ENCODE measurements at regions not wholly inside any gene's neighbourhood (a gene's known extent, or its start where the extent isn't known, plus 50 kb on each side); places are given as distances from the start of the nearest gene placed in this dataset.
A peak's percentile ranks its signal among the peaks of the same experiment; 100 is the strongest.
"Not testable (repeated sequence)": the region's sequence is repeated elsewhere in the genome, so short reads cannot be mapped to it uniquely, and the experiment has no call there.

- H3K9me3 Mint-ChIP-seq = peaks cover 4 to 7% of the 10 kb centered on the region in 2 donors
- ATAC-seq (no peak), DNase-seq (no peak)
- no peak overlapping the region for H3K4me3 Mint-ChIP-seq
- H3K27ac Mint-ChIP-seq = no peak overlapping the region
- H3K27me3 Mint-ChIP-seq = peaks cover 23% of the 10 kb centered on the region
- no peaks in the 10 kb centered on the region for H3K4me1 Mint-ChIP-seq
Observed at GRCh38 chr16:87108278-87108677, 208.9 kb downstream of the C16orf95 start.

GRCh38 chr16:87108941-87109340, 208.3 kb downstream of the C16orf95 start:
- Mint-ChIP-seq H3K9me3 (peaks cover 4 to 7% of the 10 kb centered on the region in 2 donors), H3K4me1 (no peaks in the 10 kb centered on the region), H3K4me3 (no peak overlapping the region), H3K27me3 (peaks cover 23% of the 10 kb centered on the region), H3K27ac (no peak overlapping the region)
- DNase-seq (no peak), ATAC-seq (no peak)

- no peaks in the 10 kb centered on the region for H3K9me3 Mint-ChIP-seq
Observed at GRCh38 chr16:87114832-87115231, 202.4 kb downstream of the C16orf95 start.

GRCh38 chr16:87115646-87116045, 201.5 kb downstream of the C16orf95 start:
- Mint-ChIP-seq H3K27ac (no peak overlapping the region), H3K9me3 (no peaks in the 10 kb centered on the region), H3K4me3 (no peak overlapping the region), H3K4me1 (no peaks in the 10 kb centered on the region), H3K27me3 (peaks cover 9% of the 10 kb centered on the region)
- ATAC-seq = no peak
- no peak for DNase-seq

More at GRCh38 chr16:87114832-87115231, 202.4 kb downstream of the C16orf95 start:
- no peak for ATAC-seq
- Mint-ChIP-seq H3K4me3 (no peak overlapping the region), H3K27me3 (peaks cover 9% of the 10 kb centered on the region), H3K4me1 (no peaks in the 10 kb centered on the region), H3K27ac (no peak overlapping the region)
- DNase-seq = no peak

GRCh38 chr16:87117936-87118335, 199.3 kb downstream of the C16orf95 start:
- H3K27me3 Mint-ChIP-seq = peaks cover 9% of the 10 kb centered on the region
- no peaks in the 10 kb centered on the region for H3K4me1 Mint-ChIP-seq
- H3K9me3 Mint-ChIP-seq = no peaks in the 10 kb centered on the region
- H3K4me3 Mint-ChIP-seq = no peak overlapping the region
- DNase-seq (no peak), ATAC-seq (no peak)
- no peak overlapping the region for H3K27ac Mint-ChIP-seq

GRCh38 chr16:87119168-87119567, 198.0 kb downstream of the C16orf95 start:
- no peaks in the 10 kb centered on the region for H3K4me1 Mint-ChIP-seq
- ATAC-seq (no peak), DNase-seq (no peak)
- H3K9me3 Mint-ChIP-seq = no peaks in the 10 kb centered on the region
- no peak overlapping the region for H3K27ac Mint-ChIP-seq
- H3K4me3 Mint-ChIP-seq = no peak overlapping the region
- H3K27me3 Mint-ChIP-seq = peaks cover 9% of the 10 kb centered on the region

- no peaks in the 10 kb centered on the region for H3K9me3 Mint-ChIP-seq
- no peaks in the 10 kb centered on the region for H3K4me1 Mint-ChIP-seq
- H3K27ac Mint-ChIP-seq = no peak overlapping the region
- peaks cover 9% of the 10 kb centered on the region for H3K27me3 Mint-ChIP-seq
- DNase-seq (no peak), ATAC-seq (no peak)
- H3K4me3 Mint-ChIP-seq = no peak overlapping the region
Observed at GRCh38 chr16:87119748-87120147, 197.4 kb downstream of the C16orf95 start.

GRCh38 chr16:87121816-87122215, 195.4 kb downstream of the C16orf95 start:
- Mint-ChIP-seq H3K9me3 (no peaks in the 10 kb centered on the region), H3K4me3 (no peak overlapping the region), H3K27me3 (peaks cover 9% of the 10 kb centered on the region), H3K27ac (no peak overlapping the region), H3K4me1 (no peaks in the 10 kb centered on the region)
- DNase-seq (no peak), ATAC-seq (no peak)

GRCh38 chr16:87123356-87124001, 193.7 kb downstream of the C16orf95 start:
- no peak for DNase-seq
- Mint-ChIP-seq H3K4me3 (no peak overlapping the region), H3K9me3 (no peaks in the 10 kb centered on the region), H3K27me3 (peaks cover under 1% of the 10 kb centered on the region), H3K4me1 (no peaks in the 10 kb centered on the region), H3K27ac (no peak overlapping the region)
- ATAC-seq = no peak

GRCh38 chr16:87124405-87124804, 192.8 kb downstream of the C16orf95 start:
- not testable (repeated sequence) for H3K27me3 Mint-ChIP-seq, DNase-seq, H3K4me3 Mint-ChIP-seq, H3K4me1 Mint-ChIP-seq, H3K27ac Mint-ChIP-seq, H3K9me3 Mint-ChIP-seq, ATAC-seq

GRCh38 chr16:87125206-87126155, 191.7 kb downstream of the C16orf95 start:
- H3K4me3 Mint-ChIP-seq = no peak overlapping the region
- no peak overlapping the region for H3K27ac Mint-ChIP-seq
- no peaks in the 10 kb centered on the region for H3K4me1 Mint-ChIP-seq
- ATAC-seq (no peak), DNase-seq (no peak)
- H3K27me3 Mint-ChIP-seq = no peaks in the 10 kb centered on the region
- H3K9me3 Mint-ChIP-seq = peaks cover 0 to 7% of the 10 kb centered on the region in 2 donors

GRCh38 chr16:87126403-87127025, 190.7 kb downstream of the C16orf95 start:
- no peak overlapping the region for H3K4me3 Mint-ChIP-seq
- no peak overlapping the region for H3K27ac Mint-ChIP-seq
- H3K27me3 Mint-ChIP-seq = no peaks in the 10 kb centered on the region
- no peaks in the 10 kb centered on the region for H3K4me1 Mint-ChIP-seq
- no peak for DNase-seq
- peaks cover 0 to 7% of the 10 kb centered on the region in 2 donors for H3K9me3 Mint-ChIP-seq
- no peak for ATAC-seq

GRCh38 chr16:87127061-87127765, 190.0 kb downstream of the C16orf95 start:
- Mint-ChIP-seq H3K27ac (no peak overlapping the region), H3K4me3 (no peak overlapping the region), H3K4me1 (no peaks in the 10 kb centered on the region), H3K9me3 (peaks cover 0 to 7% of the 10 kb centered on the region in 2 donors), H3K27me3 (no peaks in the 10 kb centered on the region)
- ATAC-seq (no peak), DNase-seq (no peak)

- no peaks in the 10 kb centered on the region for H3K27me3 Mint-ChIP-seq
- H3K4me1 Mint-ChIP-seq = no peaks in the 10 kb centered on the region
- H3K27ac Mint-ChIP-seq = no peak overlapping the region
- H3K4me3 Mint-ChIP-seq = no peak overlapping the region
- DNase-seq = no peak
- ATAC-seq = no peak
- peaks cover 0 to 7% of the 10 kb centered on the region in 2 donors for H3K9me3 Mint-ChIP-seq
Observed at GRCh38 chr16:87127766-87128147, 189.4 kb downstream of the C16orf95 start.

- Mint-ChIP-seq H3K27me3 (no peaks in the 10 kb centered on the region), H3K4me3 (no peak overlapping the region), H3K4me1 (no peaks in the 10 kb centered on the region), H3K9me3 (peaks cover 0 to 7% of the 10 kb centered on the region in 2 donors), H3K27ac (peak overlapping the region in 1 of 2 donors; percentile 3)
- ATAC-seq = no peak
- no peak for DNase-seq
Observed at GRCh38 chr16:87129771-87130170, 187.4 kb downstream of the C16orf95 start.
